Limb (tissue), 2 donors: ENCODE measurements at regions not wholly inside any gene's neighbourhood (a gene's known extent, or its start where the extent isn't known, plus 50 kb on each side); places are given as distances from the start of the nearest gene placed in this dataset.
"Not testable (repeated sequence)": the region's sequence is repeated elsewhere in the genome, so short reads cannot be mapped to it uniquely, and the experiment has no call there.

Experiments used
- DNase-seq, 2 donors: peaks; one replicate each; pipeline ENCODE4 v3.0.0-alpha.2; 2016; ENCODE audit errors: extremely low spot score in 2 of 2

GRCh38 chr13:30816736-30817135 lies 81.4 kb downstream of the ALOX5AP start:
- peak in 1 of 2 donors; percentile 24 for DNase-seq

- peak in 1 of 2 donors; percentile 12 for DNase-seq
Observed at GRCh38 chr13:30818323-30818960, 83.1 kb downstream of the ALOX5AP start.

- peak in 1 of 2 donors; percentile 15 for DNase-seq
Observed at GRCh38 chr13:30819136-30819888, 84.0 kb downstream of the ALOX5AP start.

GRCh38 chr13:30821421-30821820 lies 84.7 kb upstream of the MEDAG start:
- no peak for DNase-seq

- DNase-seq = peak in 1 of 2 donors; percentile 18
Observed at GRCh38 chr13:30824651-30825050, 81.4 kb upstream of the MEDAG start.

GRCh38 chr13:30826911-30827577 lies 79.0 kb upstream of the MEDAG start:
- no peak for DNase-seq

- DNase-seq = no peak
Observed at GRCh38 chr13:30827578-30827925, 78.5 kb upstream of the MEDAG start.

GRCh38 chr13:30829145-30829832 lies 76.8 kb upstream of the MEDAG start:
- no peak for DNase-seq

GRCh38 chr13:30829833-30830637 lies 76.0 kb upstream of the MEDAG start:
- DNase-seq = no peak

- DNase-seq = no peak
Observed at GRCh38 chr13:30830638-30830965, 75.5 kb upstream of the MEDAG start.

GRCh38 chr13:30831515-30831914 lies 74.6 kb upstream of the MEDAG start:
- DNase-seq = no peak

GRCh38 chr13:30832377-30832776 lies 73.7 kb upstream of the MEDAG start:
- DNase-seq = no peak

- peak; percentile 60 to 88 for DNase-seq
Observed at GRCh38 chr13:30832845-30833332, 73.2 kb upstream of the MEDAG start.

GRCh38 chr13:30835442-30835841 lies 70.6 kb upstream of the MEDAG start:
- no peak for DNase-seq

GRCh38 chr13:30837227-30838159 lies 68.6 kb upstream of the MEDAG start:
- no peak for DNase-seq

- not testable (repeated sequence) for DNase-seq
Observed at GRCh38 chr13:30839636-30840035, 66.4 kb upstream of the MEDAG start.

- no peak for DNase-seq
Observed at GRCh38 chr13:30840515-30840914, 65.6 kb upstream of the MEDAG start.

- peak in 1 of 2 donors; percentile 46 for DNase-seq
Observed at GRCh38 chr13:30841154-30841553, 64.9 kb upstream of the MEDAG start.

- no peak for DNase-seq
Observed at GRCh38 chr13:30843548-30843947, 62.5 kb upstream of the MEDAG start.
